GM21390 (cell line): ENCODE measurements at regions not wholly inside any gene's neighbourhood (a gene's known extent, or its start where the extent isn't known, plus 50 kb on each side); places are given as distances from the start of the nearest gene placed in this dataset.

Experiments
- ATAC-seq: cut with Tn5 transposase; IDR thresholded peaks from one replicate; pipeline ENCODE4 v1.9.1; 2021; ENCODE audit not compliant: unreplicated experiment

GRCh38 chr6:82720992-82721391 is 344.6 kb downstream of the UBE3D start:
- no peak for ATAC-seq

GRCh38 chr6:82735790-82736189 is 329.9 kb downstream of the UBE3D start:
- no peak for ATAC-seq

DNA sequence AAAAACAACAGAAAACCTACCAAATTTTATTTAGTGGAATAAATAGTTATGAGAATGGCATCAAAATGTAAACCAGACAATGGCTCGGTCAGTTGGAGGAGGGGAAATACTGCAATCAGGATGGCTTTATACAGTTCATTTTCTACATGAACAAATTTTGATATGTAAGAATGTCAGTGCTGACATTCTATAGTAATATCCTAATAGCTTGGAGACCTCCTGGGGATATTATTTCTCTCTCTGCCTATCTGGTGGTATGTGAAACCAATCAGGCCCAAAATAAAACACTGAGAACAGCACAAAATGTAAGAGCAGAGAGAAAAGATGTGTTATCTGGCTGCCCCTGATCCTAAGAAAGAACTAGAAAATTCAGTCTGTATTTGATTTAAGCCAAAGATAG is 327.7 kb downstream of the UBE3D start:
- ATAC-seq, result no peak

DNA sequence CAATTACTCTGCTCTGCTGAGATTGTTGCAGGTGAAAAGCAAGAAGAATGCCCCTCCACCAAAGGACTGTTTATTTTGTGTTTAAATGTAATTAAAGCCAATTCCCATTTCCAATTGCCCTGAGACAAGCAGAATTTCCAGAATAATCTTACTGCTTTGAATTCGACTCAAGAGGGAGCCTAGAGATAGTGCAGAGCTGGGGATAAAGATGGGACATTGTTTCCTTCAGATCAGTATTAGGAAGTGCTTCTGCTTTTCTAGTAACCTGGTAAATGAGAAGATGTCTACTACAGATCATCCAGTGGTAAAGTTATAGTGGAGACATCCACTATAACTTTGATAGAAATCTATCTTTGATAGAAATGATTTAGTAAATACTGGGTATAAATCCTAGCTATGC is 326.9 kb downstream of the UBE3D start:
- no peak for ATAC-seq

DNA sequence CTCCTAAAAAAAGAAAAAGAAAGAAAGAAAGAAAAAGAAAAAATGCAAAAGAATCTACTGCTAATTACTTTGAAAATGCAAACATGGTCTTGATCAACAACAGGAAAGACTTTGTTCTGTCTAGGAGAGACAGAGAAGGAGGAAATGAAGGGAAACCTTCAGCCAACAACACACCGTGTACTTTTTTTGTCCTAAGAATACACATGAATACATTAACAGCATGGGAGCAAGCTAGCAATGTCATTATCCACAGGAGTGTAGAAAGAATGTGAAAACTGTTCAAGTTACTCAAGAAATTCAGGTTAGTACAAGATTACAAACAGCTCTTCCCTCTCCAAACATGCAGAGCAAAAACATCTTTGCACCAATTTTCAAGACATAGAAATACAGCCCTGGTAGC is 326.3 kb downstream of the UBE3D start:
- ATAC-seq, result no peak

GRCh38 chr6:82740072-82740471 is 325.6 kb downstream of the UBE3D start:
- no peak for ATAC-seq

DNA sequence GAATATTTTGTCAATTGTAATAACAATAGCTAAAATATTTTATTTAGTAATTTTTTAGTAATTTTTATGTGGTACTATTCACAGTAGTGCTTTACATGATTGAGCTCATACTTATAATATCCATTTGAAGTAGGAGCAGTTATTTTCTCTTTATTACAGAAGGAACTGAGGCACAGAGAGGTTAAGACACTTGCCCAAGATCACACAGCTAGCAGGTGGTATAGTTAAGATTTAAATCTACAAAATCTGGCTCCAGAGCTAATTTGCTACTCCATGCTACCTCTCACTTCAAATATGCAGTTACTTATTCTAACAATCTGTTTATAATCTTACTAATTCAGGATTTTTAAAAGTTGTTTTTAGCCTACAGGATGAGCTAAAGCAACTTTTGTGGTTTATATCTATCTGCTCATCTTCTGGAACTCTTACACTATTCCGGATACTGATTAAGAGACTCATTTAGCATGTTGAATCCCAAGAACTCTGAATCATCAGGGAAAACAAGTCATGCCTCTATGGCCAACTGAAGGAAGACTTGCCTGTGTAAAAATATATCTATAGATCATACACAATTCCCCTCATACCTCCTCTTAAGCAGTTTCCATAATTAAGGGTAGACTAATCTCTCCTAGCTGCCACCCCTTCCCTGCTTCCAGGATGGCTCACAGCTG is 324.2 kb downstream of the UBE3D start:
- ATAC-seq, result no peak

DNA sequence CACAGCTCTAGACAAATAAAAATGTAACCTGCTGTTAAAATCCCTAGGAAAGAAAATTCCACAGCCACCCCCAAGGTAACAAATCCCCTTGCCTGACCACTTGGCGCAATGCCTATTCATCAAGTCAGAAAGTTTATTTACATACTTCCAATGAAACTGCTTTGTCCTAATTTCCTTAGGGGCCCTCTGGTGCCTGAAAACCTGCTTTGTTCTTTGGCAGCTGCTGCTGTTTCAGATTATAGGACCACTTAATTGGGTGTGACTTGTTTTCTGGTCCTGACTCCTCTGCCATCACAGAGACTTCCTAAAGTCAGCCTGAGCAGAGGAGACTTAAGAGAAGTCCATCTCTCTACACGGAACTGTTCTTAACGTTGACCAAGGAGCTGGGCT is 323.6 kb downstream of the UBE3D start:
- ATAC-seq, result no peak

- ATAC-seq, result no peak
Observed at GRCh38 chr6:82744286-82745015, 321.2 kb downstream of the UBE3D start.

- ATAC-seq, result no peak
Observed at GRCh38 chr6:82750556-82750955, 315.1 kb downstream of the UBE3D start.

DNA sequence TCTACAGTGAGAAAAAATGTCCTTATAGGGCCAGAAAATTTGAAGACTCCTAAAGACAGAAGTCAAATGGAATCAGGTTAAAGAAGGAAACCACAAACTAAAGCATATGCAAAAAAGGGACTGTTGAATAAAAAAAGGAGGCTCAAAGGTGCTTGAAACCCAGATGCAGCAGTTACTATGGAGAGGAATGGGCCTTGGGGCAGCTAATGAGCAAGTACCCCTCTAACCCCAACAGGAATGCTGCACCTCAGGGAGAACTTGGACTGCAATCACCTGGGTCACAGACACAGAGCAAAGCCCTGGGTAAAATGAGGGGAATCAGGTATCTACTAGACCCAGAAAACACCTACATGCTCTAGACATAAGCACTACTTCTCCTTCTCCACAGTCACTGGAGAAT is 313.9 kb downstream of the UBE3D start:
- ATAC-seq, result no peak

GRCh38 chr6:82761674-82762345 is 303.8 kb downstream of the UBE3D start:
- ATAC-seq, result no peak

DNA sequence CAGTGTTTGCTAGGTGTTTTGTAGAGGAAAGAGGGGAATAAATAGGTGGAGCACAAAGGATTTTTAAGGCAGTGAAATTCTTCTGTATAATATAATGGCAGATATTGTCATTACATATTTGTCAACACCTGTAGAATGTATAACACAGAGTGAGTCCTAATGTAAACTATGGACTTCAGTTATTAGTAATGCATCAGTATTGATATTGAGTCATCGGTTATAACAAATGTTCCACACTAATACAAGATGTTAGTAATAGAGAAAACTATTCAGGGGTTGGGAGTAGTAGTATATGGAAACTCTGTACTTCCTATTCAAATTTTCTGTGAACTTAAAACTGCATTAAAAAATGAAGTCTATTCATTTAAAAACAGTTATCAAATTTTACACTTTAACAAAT is 299.2 kb downstream of the UBE3D start:
- ATAC-seq, result no peak

DNA sequence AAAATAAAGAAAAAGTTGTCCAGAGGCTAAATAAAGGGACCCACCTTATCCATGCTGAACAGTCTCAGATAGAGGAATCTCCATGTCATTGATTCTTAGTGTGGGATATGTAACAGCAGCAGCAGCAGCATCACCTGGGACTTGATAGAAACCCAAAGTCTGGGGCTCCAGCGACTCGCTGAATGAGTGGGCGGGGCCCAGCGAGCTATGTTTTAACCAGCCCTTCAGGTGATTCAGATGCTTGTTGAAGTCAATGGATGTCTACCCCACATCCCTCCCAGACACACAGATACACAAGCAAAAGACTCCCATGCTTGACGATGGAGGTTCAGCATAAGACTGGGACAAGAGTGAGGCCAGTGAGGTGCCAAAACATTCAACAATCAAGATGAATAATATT is 298.6 kb downstream of the UBE3D start:
- ATAC-seq, result no peak

DNA sequence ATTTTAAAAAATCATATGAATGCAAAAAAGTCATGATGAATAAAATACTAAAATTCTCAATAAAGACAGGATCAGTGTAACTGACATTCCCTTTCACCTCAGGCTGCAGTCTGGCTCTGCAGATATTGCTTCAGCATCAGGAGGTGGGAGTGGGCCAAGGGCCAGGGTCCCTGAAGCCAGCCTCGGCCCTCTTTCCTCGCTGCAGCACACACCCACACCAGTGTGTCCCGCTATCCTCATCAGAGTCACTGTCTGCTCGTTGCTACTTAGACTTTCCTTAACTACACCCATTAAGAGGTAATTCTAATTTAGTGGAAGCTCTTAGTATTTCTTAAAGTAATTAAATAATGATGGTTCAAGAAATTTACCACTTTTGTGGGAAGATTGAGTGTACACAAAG is 298.2 kb downstream of the UBE3D start:
- no peak for ATAC-seq

GRCh38 chr6:82772851-82773717 is 292.6 kb downstream of the UBE3D start:
- no peak for ATAC-seq

- no peak for ATAC-seq
Observed at GRCh38 chr6:82775361-82775760, 290.3 kb downstream of the UBE3D start.

GRCh38 chr6:82775981-82776380 is 289.7 kb downstream of the UBE3D start:
- ATAC-seq, result no peak

GRCh38 chr6:82779041-82779440 is 286.6 kb downstream of the UBE3D start:
- ATAC-seq, result no peak

DNA sequence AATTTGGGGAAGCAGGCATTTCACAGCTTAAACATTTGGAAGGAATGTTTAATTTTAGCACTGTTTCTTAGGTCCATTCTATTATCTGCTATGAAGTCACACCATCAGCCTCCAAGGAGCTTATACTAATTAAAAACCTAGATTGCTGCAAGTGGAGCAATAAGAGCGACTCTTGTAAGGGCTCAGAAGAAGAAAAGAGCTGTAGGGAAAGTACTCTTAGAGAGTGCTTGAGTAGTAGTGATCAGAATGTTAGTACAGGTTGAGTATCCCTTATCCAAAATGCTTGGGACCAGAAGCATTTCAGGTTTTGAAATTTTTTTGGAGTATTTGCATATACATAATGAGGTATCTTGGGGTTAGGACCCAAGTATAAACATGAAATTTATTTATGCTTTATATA is 285.3 kb downstream of the UBE3D start:
- ATAC-seq, result no peak

DNA sequence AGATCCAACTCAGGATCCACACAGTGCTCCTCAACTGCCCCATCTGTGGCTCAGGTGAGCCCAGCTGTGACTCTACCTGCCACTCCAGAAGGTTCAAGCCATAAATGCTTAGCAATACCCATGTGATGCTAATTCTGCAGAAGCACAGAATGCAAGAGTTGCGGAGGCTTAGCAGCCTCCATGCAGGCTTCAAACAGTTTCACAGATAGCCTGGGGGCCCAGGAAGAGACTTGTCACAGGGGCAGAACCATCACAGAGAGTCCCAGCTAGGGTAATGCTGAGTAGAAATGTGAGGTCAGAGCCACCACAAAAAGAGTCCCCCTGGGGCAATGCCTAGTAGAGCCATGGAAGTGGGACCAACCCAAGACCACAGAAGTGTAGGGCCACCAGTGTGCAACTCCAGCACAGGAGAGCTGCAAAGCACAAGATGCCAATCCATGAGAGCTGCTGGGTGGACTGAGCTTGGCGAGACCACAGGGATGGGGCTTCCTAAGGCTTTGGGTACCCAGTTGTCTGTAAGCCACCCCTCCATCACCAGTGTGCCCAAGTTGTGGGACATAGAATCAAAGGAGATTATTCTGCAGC is 283.9 kb downstream of the UBE3D start:
- no peak for ATAC-seq
